NT2/D1 (cell line): ENCODE measurements at regions not wholly inside any gene's neighbourhood (a gene's known extent, or its start where the extent isn't known, plus 50 kb on each side); places are given as distances from the start of the nearest gene placed in this dataset.

ENCODE experiments used
- SUZ12 ChIP-seq: IDR thresholded peaks from 2 replicates; pipeline ENCODE4 v1.6.1; 2011; ENCODE audit not compliant: insufficient read length, insufficient read depth; ENCODE audit errors: extremely low read depth
- YY1 ChIP-seq: IDR thresholded peaks from 2 replicates; pipeline ENCODE4 v1.6.1; 2011; ENCODE audit not compliant: insufficient read length, insufficient read depth

DNA sequence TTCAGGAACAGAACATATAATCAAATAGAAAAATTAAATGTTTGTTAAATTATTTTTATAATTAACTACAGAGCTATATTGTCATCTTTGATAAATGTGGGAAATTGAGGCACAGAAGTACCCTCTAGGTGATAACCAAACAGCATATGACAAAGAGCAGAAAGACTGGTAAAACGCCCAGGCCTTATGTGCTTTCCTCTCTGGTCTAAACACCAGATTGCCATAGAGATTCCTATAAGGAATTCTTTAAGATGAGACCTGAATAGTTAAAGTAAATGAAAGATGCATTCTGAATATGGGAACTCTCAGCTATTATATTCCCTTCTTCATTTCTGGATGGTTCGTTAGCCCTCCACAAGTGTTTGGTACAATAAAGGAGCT, 140.0 kb upstream of the SOX5 start:
- TF ChIP-seq SUZ12 (no peak), YY1 (no peak)
